Liver (tissue), 3 donors: ENCODE measurements at regions not wholly inside any gene's neighbourhood (a gene's known extent, or its start where the extent isn't known, plus 50 kb on each side); places are given as distances from the start of the nearest gene placed in this dataset.

Experiments
- ATF3 ChIP-seq: IDR thresholded peaks from 2 replicates; pipeline ENCODE4 v1.6.1; 2016; ENCODE audit warnings: antibody characterized with exemption
- EGR1 ChIP-seq, 2 donors: IDR thresholded peaks; 2 replicates each; pipeline ENCODE4 v1.6.1; 2016 to 2018; ENCODE audit warnings: antibody characterized with exemption in 2 of 2, low read depth in 2 of 2
- FOXA1 ChIP-seq: IDR thresholded peaks from 2 replicates; pipeline ENCODE4 v1.6.1; 2016; ENCODE audit warnings: antibody characterized with exemption
- FOXA2 ChIP-seq: IDR thresholded peaks from 2 replicates; pipeline ENCODE4 v1.6.1; 2016; ENCODE audit warnings: antibody characterized with exemption
- MAX ChIP-seq: IDR thresholded peaks from 2 replicates; pipeline ENCODE4 v1.6.1; 2016; ENCODE audit warnings: antibody characterized with exemption
- NR2F2 ChIP-seq: IDR thresholded peaks from 2 replicates; pipeline ENCODE4 v1.6.1; 2016; ENCODE audit warnings: antibody characterized with exemption
- RAD21 ChIP-seq, 2 donors: IDR thresholded peaks; 2 replicates each; pipeline ENCODE4 v1.6.1; 2016; ENCODE audit warnings: antibody characterized with exemption in 2 of 2, mild to moderate bottlenecking in 2 of 2
- RXRA ChIP-seq, 2 donors: IDR thresholded peaks; 2 replicates each; pipeline ENCODE4 v1.6.1; 2017 to 2018; ENCODE audit warnings: antibody characterized with exemption in 2 of 2, mild to moderate bottlenecking in 1 of 2
- SP1 ChIP-seq: IDR thresholded peaks from 2 replicates; pipeline ENCODE4 v1.6.1; 2018; ENCODE audit warnings: antibody characterized with exemption, mild to moderate bottlenecking
- TAF1 ChIP-seq: conservative IDR thresholded peaks from 2 replicates; pipeline ENCODE4 v1.6.1; 2016; ENCODE audit warnings: antibody characterized with exemption, mild to moderate bottlenecking
- YY1 ChIP-seq: IDR thresholded peaks from 2 replicates; pipeline ENCODE4 v1.6.1; 2016; ENCODE audit warnings: antibody characterized with exemption, mild to moderate bottlenecking
- TF ChIP-seq, protein P1 (sequence below): fragments of 150-350 bp; IDR thresholded peaks from 2 replicates; pipeline ENCODE4 v1.5.1; 2017; ENCODE audit warnings: improper control_type of control experiment, low read depth, low read length; ENCODE audit not compliant: missing input control
- donor health status: healthy.
- donor health status: healthy.

GRCh38 chr2:153595939-153596338, 117.4 kb upstream of the RPRM start:
- TF ChIP-seq, protein P1, sequence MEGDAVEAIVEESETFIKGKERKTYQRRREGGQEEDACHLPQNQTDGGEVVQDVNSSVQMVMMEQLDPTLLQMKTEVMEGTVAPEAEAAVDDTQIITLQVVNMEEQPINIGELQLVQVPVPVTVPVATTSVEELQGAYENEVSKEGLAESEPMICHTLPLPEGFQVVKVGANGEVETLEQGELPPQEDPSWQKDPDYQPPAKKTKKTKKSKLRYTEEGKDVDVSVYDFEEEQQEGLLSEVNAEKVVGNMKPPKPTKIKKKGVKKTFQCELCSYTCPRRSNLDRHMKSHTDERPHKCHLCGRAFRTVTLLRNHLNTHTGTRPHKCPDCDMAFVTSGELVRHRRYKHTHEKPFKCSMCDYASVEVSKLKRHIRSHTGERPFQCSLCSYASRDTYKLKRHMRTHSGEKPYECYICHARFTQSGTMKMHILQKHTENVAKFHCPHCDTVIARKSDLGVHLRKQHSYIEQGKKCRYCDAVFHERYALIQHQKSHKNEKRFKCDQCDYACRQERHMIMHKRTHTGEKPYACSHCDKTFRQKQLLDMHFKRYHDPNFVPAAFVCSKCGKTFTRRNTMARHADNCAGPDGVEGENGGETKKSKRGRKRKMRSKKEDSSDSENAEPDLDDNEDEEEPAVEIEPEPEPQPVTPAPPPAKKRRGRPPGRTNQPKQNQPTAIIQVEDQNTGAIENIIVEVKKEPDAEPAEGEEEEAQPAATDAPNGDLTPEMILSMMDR, result no peak
- no peak for TF ChIP-seq FOXA2
- no peak for TF ChIP-seq ATF3
- TF ChIP-seq RAD21 (IDR thresholded peaks at IDR 0.05), result no peak
- no peak for TF ChIP-seq TAF1
- no peak for TF ChIP-seq NR2F2
- no peak for TF ChIP-seq SP1
- no peak for TF ChIP-seq RXRA (IDR thresholded peaks at IDR 0.05)
- TF ChIP-seq MAX, result no peak
- TF ChIP-seq EGR1 (IDR thresholded peaks at IDR 0.05; ENCODE audit: low read depth in 2 of 2), result no peak
- no peak for TF ChIP-seq FOXA1
- no peak for TF ChIP-seq YY1
